K562 (cell line): ENCODE measurements at regions not wholly inside any gene's neighbourhood (a gene's known extent, or its start where the extent isn't known, plus 50 kb on each side); places are given as distances from the start of the nearest gene placed in this dataset.

ENCODE experiments used
- ATAC-seq: fragments of 200-7000 bp; cut with Tn5 transposase; 3 replicates; pipeline ENCODE4 v1.9.1; 2020; ENCODE audit warnings: moderate library complexity
- BruUV-seq: library from RNA; stranded (reverse); fragments of 400-500 nt; replicated peaks from 2 replicates; lab custom pipeline; 2021; lab: Mats Ljungman, UMichigan
- CTCF ChIA-PET: fragments of 300-600 bp; formaldehyde crosslinking; extraction: SDS; loops from one replicate; lab custom pipeline; 2021; ENCODE audit warnings: low intra/inter-chr PET ratio; lab: Yijun Ruan, JAX
- POLR2A ChIA-PET: fragments of 300-600, 350-650 bp; sonication (Branson Sonifier 250); formaldehyde crosslinking; extraction: SDS; loops from one replicate; lab custom pipeline; 2021; ENCODE audit warnings: antibody characterized with exemption, inconsistent platforms; lab: Yijun Ruan, JAX
- DNase-seq, 4 experiments: peaks; one replicate each; pipeline versions ENCODE4 v3.0.0 to v3.0.0-alpha.2; 2011 to 2018; ENCODE audit warnings: low spot score in 3 of 4, mixed read lengths in 3 of 4; ENCODE audit errors: extremely low read depth in 1 of 4
- FAIRE-seq: peaks from 2 replicates; lab custom pipeline; 2011; peaks lifted over from hg19 to GRCh38; lab: Jason Lieb, UNC
- H2AFZ ChIP-seq: 2 replicates; pipeline ENCODE4 v1.6.0; 2011; ENCODE audit warnings: low read depth, low read length, control low read depth, inconsistent platforms
- H3K27ac ChIP-seq: fragments of 200-600 bp; 3 replicates; pipeline ENCODE4 v1.8.0; 2011; ENCODE audit warnings: low read depth, mild to moderate bottlenecking, control low read depth, inconsistent platforms, low read length, moderate library complexity, mixed read lengths; ENCODE audit errors: extremely low read depth
- H3K27me3 ChIP-seq, 2 experiments: fragments of 300-600 bp in 1 of 2; 2 replicates in 1 of 2; 3 replicates in 1 of 2; pipeline versions ENCODE4 v1.6.0 to v1.8.0; 2011; ENCODE audit warnings: inconsistent platforms in 2 of 2, low read length in 2 of 2, mild to moderate bottlenecking in 1 of 2, mixed read lengths in 1 of 2, moderate library complexity in 1 of 2; ENCODE audit not compliant: control insufficient read depth in 2 of 2, insufficient read depth in 2 of 2
- H3K36me3 ChIP-seq: fragments of 300-600 bp; 3 replicates; pipeline ENCODE4 v1.8.0; 2011; ENCODE audit warnings: mild to moderate bottlenecking, low read length, inconsistent platforms; ENCODE audit not compliant: control insufficient read depth, insufficient read depth
- H3K4me1 ChIP-seq, 2 experiments: fragments of 200-600 bp in 1 of 2; replicated peaks in 1 of 2; 2 replicates in 1 of 2; 3 replicates in 1 of 2; pipeline versions ENCODE4 v1.5.1 to v1.8.0; 2011; ENCODE audit warnings: inconsistent platforms in 2 of 2, low read length in 2 of 2, mild to moderate bottlenecking in 1 of 2, mixed read lengths in 1 of 2, moderate library complexity in 1 of 2; ENCODE audit not compliant: control insufficient read depth in 2 of 2, insufficient read depth in 2 of 2
- H3K4me2 ChIP-seq: 2 replicates; pipeline ENCODE4 v1.6.1; 2011; ENCODE audit warnings: low read length, control low read depth, inconsistent platforms, mixed read lengths; ENCODE audit not compliant: insufficient read depth
- H3K4me3 ChIP-seq: fragments of 200-600 bp; sonication (generic), shearing (Covaris generic); 2 replicates; pipeline ENCODE4 v1.5.1; 2016; ENCODE audit warnings: control low read depth, inconsistent platforms
- H3K79me2 ChIP-seq: fragments of 200-600 bp; 3 replicates; pipeline ENCODE4 v1.8.0; 2011; ENCODE audit warnings: low read length, inconsistent platforms; ENCODE audit not compliant: control insufficient read depth, insufficient read depth
- H3K9ac ChIP-seq, 2 experiments: 2 replicates each; pipeline versions ENCODE4 v1.6.0 to v1.6.1; 2011; ENCODE audit warnings: low read depth in 2 of 2, low read length in 2 of 2, control low read depth in 1 of 2, inconsistent platforms in 1 of 2, mild to moderate bottlenecking in 1 of 2, mixed read lengths in 1 of 2; ENCODE audit not compliant: insufficient read depth in 1 of 2
- H3K9me1 ChIP-seq: one replicate; pipeline ENCODE4 v1.6.0; 2011; ENCODE audit warnings: inconsistent platforms, mild to moderate bottlenecking, low read length, moderate library complexity; ENCODE audit not compliant: control insufficient read depth, insufficient read depth
- H3K9me3 ChIP-seq: replicated peaks from 2 replicates; pipeline ENCODE4 v1.5.1; 2011; ENCODE audit warnings: low read depth, low read length, inconsistent platforms; ENCODE audit not compliant: control insufficient read depth, insufficient read depth
- H4K20me1 ChIP-seq: replicated peaks from 2 replicates; pipeline ENCODE4 v1.6.1; 2011; ENCODE audit warnings: low read length, inconsistent platforms, mixed read lengths; ENCODE audit not compliant: control insufficient read depth, insufficient read depth
- CHCHD3 ChIP-seq: fragments of 250-450 bp; sonication (Bioruptor Pico); IDR thresholded peaks from 2 replicates; pipeline ENCODE4 v2.1.2; 2022; ENCODE audit warnings: mild to moderate bottlenecking
- CHD2 ChIP-seq: IDR thresholded peaks from 2 replicates; pipeline ENCODE4 v1.6.1; 2011; ENCODE audit warnings: low read depth, low read length
- ERF ChIP-seq: fragments of 450-650 bp; formaldehyde crosslinking; IDR thresholded peaks from 2 replicates; pipeline ENCODE4 v1.4.0; 2020; ENCODE audit warnings: mild to moderate bottlenecking, mixed read lengths
- FOSL1 ChIP-seq: fragments of 200-800 bp; sonication (Bioruptor generic); conservative IDR thresholded peaks from 2 replicates; pipeline ENCODE4 v1.6.1; 2016; ENCODE audit warnings: missing genetic modification characterization, missing compliant biosample characterization
- NR4A1 ChIP-seq, 2 experiments: fragments of 250-450 bp in 1 of 2; fragments of 450-650 bp in 1 of 2; sonication (Bioruptor Pico) in 1 of 2; IDR thresholded peaks; 2 replicates each; pipeline versions ENCODE4 v1.4.0 to v1.6.1; 2016 to 2020; ENCODE audit warnings: mild to moderate bottlenecking in 2 of 2, missing compliant biosample characterization in 1 of 2, missing genetic modification characterization in 1 of 2, moderate library complexity in 1 of 2
- NRF1 ChIP-seq, 2 experiments: fragments of 450-650 bp; IDR thresholded peaks in 1 of 2; conservative IDR thresholded peaks in 1 of 2; 2 replicates each; pipeline ENCODE4 v1.6.1; 2014; ENCODE audit warnings: mild to moderate bottlenecking in 2 of 2
- OTX1 ChIP-seq: fragments of 450-650 bp; formaldehyde crosslinking; IDR thresholded peaks from 2 replicates; pipeline ENCODE4 v1.4.0; 2022; ENCODE audit warnings: mild to moderate bottlenecking
- SMARCA5 ChIP-seq: fragments of 450-650 bp; IDR thresholded peaks from 2 replicates; pipeline ENCODE4 v1.6.1; 2016
- ZNF175 ChIP-seq: fragments of 200-800 bp; sonication (Bioruptor generic); IDR thresholded peaks from 2 replicates; pipeline ENCODE4 v1.6.1; 2016; ENCODE audit warnings: low read depth, mild to moderate bottlenecking, missing genetic modification characterization, missing compliant biosample characterization
- ZNF589 ChIP-seq: fragments of 200-800 bp; sonication (Bioruptor generic); IDR thresholded peaks from 2 replicates; pipeline ENCODE4 v1.6.1; 2016; ENCODE audit warnings: low read depth, missing genetic modification characterization, missing compliant biosample characterization
- WGBS: fragments of 100-300 bp; shearing (Covaris generic); methylation state at CpG from one replicate; pipeline ENCODE4 v1.1.6; 2016; ENCODE audit warnings: low coverage, mixed read lengths; ENCODE audit not compliant: insufficient coverage; ENCODE audit errors: missing lambda C conversion rate; 5-methylcytosine and 5-hydroxymethylcytosine counted together
- in situ Hi-C: fragments of 300-500 bp; cut with MboI; formaldehyde crosslinking; loops from 4 replicates; pipeline ENCODE4 v1.15.0; 2018; ENCODE audit warnings: inconsistent platforms, mixed read lengths
- intact Hi-C: fragments of 100-400 bp; cut with micrococcal nuclease; formaldehyde crosslinking; loops from 2 replicates; pipeline ENCODE4 v1.14.2; 2022
- TF ChIP-seq, protein P1 (sequence below): fragments of 250-450 bp; sonication (Bioruptor Pico); IDR thresholded peaks from 2 replicates; pipeline ENCODE4 v1.9.0; 2021; ENCODE audit warnings: mild to moderate bottlenecking, inconsistent platforms
- TF ChIP-seq, protein P2 (sequence below): fragments of 450-650 bp; IDR thresholded peaks from 2 replicates; pipeline ENCODE4 v1.6.1; 2014; ENCODE audit warnings: low read depth, mild to moderate bottlenecking, moderate library complexity, borderline replicate concordance
- TF ChIP-seq, protein P3 (sequence below): fragments of 250-450 bp; sonication (Bioruptor Pico); IDR thresholded peaks from 2 replicates; pipeline ENCODE4 v1.8.0; 2021; ENCODE audit warnings: mild to moderate bottlenecking, moderate library complexity

DNA sequence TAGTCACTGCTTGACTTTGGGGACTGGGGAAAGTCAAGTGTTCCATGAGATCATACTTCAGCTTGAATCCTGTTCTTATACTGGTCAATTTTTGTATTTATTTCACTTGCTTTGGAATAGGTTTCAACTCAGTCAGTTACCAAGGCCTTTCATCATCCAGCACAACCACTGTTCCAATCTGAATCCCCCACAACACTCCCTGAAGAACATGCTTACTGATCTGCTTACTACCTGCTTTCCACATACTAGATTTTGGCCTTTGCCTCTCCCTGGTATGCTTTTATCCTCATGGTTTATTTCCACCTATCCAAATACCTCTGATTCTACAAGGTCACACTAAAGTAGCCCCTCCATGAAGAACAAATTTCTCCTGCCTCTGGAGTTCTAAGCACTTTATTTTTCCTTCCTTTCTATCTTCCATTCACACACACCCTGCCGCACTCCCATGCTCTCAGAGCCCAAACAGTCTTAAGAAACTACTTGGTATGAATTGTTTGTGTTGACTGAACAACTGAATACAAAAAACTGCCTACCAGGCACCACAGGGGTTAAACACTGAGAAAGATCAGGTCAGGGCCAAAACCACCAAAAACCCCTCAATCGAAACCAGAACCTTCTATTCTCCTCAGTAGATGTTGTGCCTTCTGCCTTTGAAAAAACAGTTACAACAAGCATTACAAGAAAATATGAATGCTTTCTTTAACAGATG, 178.1 kb downstream of the AVL9 start (continued):
- TF ChIP-seq, protein P1, sequence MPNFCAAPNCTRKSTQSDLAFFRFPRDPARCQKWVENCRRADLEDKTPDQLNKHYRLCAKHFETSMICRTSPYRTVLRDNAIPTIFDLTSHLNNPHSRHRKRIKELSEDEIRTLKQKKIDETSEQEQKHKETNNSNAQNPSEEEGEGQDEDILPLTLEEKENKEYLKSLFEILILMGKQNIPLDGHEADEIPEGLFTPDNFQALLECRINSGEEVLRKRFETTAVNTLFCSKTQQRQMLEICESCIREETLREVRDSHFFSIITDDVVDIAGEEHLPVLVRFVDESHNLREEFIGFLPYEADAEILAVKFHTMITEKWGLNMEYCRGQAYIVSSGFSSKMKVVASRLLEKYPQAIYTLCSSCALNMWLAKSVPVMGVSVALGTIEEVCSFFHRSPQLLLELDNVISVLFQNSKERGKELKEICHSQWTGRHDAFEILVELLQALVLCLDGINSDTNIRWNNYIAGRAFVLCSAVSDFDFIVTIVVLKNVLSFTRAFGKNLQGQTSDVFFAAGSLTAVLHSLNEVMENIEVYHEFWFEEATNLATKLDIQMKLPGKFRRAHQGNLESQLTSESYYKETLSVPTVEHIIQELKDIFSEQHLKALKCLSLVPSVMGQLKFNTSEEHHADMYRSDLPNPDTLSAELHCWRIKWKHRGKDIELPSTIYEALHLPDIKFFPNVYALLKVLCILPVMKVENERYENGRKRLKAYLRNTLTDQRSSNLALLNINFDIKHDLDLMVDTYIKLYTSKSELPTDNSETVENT (CRISPR knock-in tag), result no peak
- TF ChIP-seq ERF (no peak), SMARCA5 (no peak)

DNA sequence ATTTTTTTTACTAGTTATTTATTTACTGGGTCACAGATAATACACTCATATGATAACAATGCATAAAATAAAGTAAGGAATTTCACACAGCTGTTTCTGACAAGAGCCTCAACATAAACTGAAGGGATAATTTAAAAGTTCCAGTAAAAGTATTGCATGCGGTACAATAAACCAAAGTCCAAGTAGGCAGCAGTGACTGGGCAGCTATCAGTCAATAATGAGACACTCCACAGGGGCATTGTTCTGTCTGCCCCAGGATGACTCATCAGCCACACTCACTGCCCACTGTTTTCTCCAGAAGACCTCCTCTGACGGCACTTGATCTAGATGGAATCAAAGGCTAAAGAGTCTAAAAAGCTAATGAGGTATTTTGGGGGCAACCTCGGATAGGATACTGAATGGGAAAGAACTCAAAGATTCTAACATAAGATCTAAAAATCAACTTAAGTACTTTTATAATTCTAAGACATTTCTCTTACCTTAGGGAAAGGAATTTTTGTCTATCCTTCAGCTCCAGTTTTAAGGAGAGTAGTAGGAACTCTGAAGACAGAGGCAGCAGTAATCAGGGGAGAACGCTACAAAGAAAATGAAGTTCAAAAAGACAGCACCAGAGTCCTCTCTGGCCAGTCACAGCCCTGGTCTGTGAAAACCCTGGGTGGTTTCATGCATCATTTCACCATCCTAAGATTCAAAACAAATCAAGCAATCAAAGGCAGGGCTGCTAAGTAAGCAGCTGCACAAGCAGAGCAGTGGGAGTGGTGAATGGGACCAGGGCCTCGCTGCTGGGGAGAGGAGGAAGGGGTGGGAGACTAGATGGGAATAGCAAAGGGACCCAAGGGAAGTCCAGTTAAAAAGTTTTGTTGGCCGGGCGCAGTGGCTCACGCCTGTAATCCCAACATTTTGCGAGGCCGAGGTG, 175.1 kb downstream of the AVL9 start:
- Histone ChIP-seq H3K4me3 (no peak overlapping the region), H3K36me3 (no peaks in the 10 kb centered on the region), H3K9me3 (no peaks in the 10 kb centered on the region), H4K20me1 (no peaks in the 10 kb centered on the region), H3K9me1 (no peaks in the 10 kb centered on the region), H3K79me2 (no peaks in the 10 kb centered on the region), H3K4me1 (peaks cover 4 to 32% of the 10 kb centered on the region in 2 experiments), H3K4me2 (no peak overlapping the region), H2AFZ (peak overlapping the region; percentile 64), H3K9ac (peak overlapping the region in 1 of 2 experiments; percentile 61; a peak in 2 of 4 replicates), H3K27ac (peak overlapping the region; percentile 82), H3K27me3 (no peaks in the 10 kb centered on the region)
- 60% methylated on average over 9 of the region's 10 CpGs for WGBS
- FAIRE-seq (peak; percentile 46), ATAC-seq (peak; percentile 50), DNase-seq (peak; percentile 13 to 67 (median 34))
- POLR2A ChIA-PET, result interaction anchor here (1.2 to 2.4 kb wide), 3 partner anchors 10 to 52 kb away, joined by 4 to 8 read pairs (median 5); no protein-coding TSS in a partner anchor
- BruUV-seq, result no TSS peak
- CTCF ChIA-PET, result no interaction called here
- in situ Hi-C loops (no loop called here), intact Hi-C loops (loop anchor here (5.0 kb wide), 2 partner anchors 33 to 83 kb away; no protein-coding TSS in a partner anchor)
- TF ChIP-seq NR4A1 (CRISPR knock-in tag; IDR thresholded peaks at IDR 0.05) (no peak), NR4A1 (tag; IDR thresholded peaks at IDR 0.05) (no peak), NRF1 (conservative IDR thresholded peaks at IDR 0.05 in 1 of 2, IDR thresholded peaks at IDR 0.05 in 1 of 2) (no peak), FOSL1 (tag) (peak; percentile 85), CHCHD3 (no peak), ZNF589 (peak; percentile 73; the same call in 1 of the 2 replicates), ZNF175 (0 out of 2 replicates have a peak, but pooled peaks have one; percentile 23), OTX1 (CRISPR knock-in tag) (no peak), CHD2 (no peak)
- TF ChIP-seq, protein P2, sequence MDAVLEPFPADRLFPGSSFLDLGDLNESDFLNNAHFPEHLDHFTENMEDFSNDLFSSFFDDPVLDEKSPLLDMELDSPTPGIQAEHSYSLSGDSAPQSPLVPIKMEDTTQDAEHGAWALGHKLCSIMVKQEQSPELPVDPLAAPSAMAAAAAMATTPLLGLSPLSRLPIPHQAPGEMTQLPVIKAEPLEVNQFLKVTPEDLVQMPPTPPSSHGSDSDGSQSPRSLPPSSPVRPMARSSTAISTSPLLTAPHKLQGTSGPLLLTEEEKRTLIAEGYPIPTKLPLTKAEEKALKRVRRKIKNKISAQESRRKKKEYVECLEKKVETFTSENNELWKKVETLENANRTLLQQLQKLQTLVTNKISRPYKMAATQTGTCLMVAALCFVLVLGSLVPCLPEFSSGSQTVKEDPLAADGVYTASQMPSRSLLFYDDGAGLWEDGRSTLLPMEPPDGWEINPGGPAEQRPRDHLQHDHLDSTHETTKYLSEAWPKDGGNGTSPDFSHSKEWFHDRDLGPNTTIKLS, result no peak
- TF ChIP-seq, protein P3, sequence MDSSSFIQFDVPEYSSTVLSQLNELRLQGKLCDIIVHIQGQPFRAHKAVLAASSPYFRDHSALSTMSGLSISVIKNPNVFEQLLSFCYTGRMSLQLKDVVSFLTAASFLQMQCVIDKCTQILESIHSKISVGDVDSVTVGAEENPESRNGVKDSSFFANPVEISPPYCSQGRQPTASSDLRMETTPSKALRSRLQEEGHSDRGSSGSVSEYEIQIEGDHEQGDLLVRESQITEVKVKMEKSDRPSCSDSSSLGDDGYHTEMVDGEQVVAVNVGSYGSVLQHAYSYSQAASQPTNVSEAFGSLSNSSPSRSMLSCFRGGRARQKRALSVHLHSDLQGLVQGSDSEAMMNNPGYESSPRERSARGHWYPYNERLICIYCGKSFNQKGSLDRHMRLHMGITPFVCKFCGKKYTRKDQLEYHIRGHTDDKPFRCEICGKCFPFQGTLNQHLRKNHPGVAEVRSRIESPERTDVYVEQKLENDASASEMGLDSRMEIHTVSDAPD (CRISPR knock-in tag), result no peak
